ENCODE measurements at regions not wholly inside any gene's neighbourhood (a gene's known extent, or its start where the extent isn't known, plus 50 kb on each side); places are given as distances from the start of the nearest gene placed in this dataset.
"Not testable (repeated sequence)": the region's sequence is repeated elsewhere in the genome, so short reads cannot be mapped to it uniquely, and the experiment has no call there.

GRCh38 chr7:123321578-123321977 lies 121.8 kb upstream of the SLC13A1 start:
- DNase-seq: not testable (repeated sequence)

- DNase-seq: no peak
Measured at GRCh38 chr7:123319911-123320310, 120.1 kb upstream of the SLC13A1 start.

DNA sequence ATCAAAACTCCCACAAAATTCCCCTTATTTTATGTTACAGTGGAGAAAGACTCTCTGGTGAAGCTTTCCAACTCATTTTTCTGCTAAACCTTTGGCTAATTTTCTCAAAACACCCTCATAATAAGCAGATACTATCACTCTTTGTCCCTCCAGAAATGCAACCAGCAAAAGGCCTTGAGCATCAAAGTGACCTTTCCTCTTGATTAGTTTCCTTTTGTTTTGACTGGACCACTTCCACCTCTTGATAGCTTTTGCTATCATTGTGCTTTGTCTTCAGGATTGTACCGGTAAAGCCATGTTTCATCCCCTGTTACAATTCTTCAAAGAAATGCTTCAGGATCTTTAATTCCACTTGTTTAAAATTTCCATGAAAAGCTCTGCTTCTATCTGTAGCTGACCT lies 115.1 kb upstream of the SLC13A1 start:
- DNase-seq: no peak

DNA sequence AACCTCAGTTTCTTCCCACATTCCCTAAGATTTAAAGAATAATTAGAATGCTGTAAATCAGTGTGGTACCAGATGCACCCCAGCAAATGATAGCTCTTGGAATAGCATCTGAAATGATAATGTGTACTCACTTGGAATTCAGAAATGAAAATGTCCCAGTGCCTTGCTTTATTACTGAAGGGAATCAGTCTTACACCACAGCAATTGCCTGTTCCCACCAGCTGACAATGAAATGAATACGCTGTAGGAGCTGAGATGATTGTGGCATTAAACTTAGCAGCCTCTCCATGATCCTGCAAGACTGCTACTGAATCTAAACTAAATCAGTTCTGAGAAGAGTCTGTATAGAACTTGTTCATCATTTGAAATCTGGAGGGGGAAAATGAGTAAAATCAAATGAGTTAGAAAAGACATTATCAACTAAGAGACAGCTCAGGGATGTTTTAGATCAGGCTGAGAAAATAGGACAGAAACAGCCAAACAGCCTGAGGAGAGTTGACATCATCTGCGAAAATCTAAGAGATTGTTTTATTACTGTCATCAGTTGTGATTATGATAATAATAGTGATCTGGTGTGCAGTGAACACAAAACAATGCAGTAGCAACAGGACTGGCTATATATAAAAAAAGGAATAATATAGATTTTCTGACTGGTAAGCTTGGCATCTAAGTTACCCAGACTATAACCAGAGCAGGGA lies 108.6 kb upstream of the SLC13A1 start:
- no peak for DNase-seq

- DNase-seq: no peak
Measured at GRCh38 chr7:123305840-123306375, 106.1 kb upstream of the SLC13A1 start.

GRCh38 chr7:123303926-123304325 lies 104.2 kb upstream of the SLC13A1 start:
- DNase-seq: no peak

GRCh38 chr7:123296965-123297364 lies 97.2 kb upstream of the SLC13A1 start:
- DNase-seq: no peak

DNA sequence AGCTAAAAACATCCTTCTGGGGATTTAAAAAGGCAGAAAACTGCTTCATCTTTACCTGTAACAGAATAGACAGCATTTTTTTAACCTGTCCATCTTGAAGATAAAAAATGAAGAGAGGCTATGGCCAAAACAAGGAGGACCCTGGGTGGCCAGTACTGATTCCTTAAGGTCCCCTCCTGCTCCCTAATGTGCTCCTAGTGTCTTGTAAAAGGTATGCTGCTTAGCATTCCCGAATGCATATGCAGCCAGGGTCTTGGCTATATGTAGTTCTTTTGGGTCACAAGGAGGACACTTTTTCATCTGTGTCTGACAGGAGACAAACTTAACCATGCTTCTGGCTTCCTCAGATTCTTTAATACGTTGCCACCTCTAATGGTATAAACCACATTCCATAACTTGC lies 93.9 kb upstream of the SLC13A1 start:
- no peak for DNase-seq

- DNase-seq: no peak
Measured at GRCh38 chr7:123292227-123292626, 92.5 kb upstream of the SLC13A1 start.

DNA sequence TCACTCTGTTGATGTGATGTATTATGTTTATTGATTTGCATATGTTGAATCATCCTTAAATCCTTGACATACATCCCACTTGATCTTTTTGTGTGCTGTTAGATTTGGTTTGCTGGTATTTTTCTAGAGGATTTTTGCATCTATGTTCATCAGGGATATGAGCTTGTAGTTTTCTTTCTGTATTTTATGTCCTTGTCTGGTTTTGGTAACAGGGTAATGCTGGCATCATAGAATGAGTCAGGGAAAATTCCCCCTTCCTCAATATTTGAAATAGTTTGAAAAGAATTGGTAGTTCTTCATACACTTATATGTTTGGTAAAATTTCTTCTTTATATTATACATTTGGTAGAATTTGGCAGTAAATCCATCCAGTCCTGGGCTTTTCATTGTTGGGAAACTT lies 89.4 kb upstream of the SLC13A1 start:
- no peak for DNase-seq

GRCh38 chr7:123285076-123285700 lies 85.4 kb upstream of the SLC13A1 start:
- DNase-seq: no peak

- no peak for DNase-seq
Measured at GRCh38 chr7:123283373-123283772, 83.6 kb upstream of the SLC13A1 start.

DNA sequence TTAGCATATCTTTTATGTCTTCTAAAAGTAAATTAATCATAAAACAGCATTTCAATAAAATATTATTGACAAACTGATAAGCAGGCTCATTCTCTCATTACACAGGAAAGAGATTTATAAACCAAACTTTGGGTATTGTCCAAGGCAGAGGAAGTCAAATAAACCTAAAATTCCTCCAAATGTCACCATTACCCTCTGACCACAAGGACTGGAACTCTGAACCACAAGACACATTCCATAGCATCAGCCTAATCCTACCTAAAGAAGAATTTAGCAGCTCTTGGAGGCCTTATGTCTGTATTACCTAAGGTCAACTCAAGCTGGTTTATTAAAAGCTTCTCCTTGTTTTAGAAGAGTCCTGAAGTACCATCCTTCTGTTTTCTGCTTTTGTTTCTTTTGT lies 82.4 kb upstream of the SLC13A1 start:
- no peak for DNase-seq

GRCh38 chr7:123279949-123280348 lies 80.2 kb upstream of the SLC13A1 start:
- no peak for DNase-seq

GRCh38 chr7:123275036-123275753 lies 75.4 kb upstream of the SLC13A1 start:
- no peak for DNase-seq

DNA sequence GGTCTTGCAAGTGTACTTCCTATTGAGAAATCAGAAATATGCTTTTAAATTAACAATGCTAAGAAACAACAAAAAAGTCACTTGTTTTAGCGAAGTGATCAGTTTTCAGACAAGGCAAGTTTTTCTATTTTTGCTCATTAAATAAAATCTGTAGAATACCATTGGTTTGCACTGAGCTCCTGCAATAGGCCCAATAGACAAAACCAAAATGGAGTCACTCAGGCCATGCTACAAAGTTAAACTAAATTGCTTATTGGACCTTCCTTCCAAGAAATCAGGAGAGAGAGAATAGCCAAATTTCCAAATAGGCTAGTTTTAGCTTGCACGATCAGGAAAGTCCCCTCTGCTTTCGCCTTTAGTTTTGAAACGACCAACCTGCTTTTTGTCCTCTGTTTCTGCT lies 73.4 kb upstream of the SLC13A1 start:
- no peak for DNase-seq

DNA sequence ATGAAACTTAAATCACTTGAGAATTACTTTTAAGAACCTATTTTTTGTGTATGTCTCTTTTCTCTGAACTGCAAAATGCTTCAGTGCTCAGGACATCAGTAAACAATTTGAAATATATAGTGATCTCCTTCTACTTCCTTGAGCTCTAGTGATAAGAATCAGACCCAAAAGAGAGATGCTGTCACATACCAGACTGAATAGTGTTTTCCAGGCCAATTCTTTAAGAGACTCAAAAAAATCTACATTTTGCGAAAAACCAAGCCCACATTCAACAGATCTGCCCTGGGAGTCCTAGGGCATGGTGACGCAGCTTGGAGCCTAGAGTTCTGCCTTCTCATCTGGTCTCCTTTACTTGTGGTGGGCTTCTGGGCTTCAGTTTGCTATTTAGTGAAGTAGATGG lies 72.1 kb upstream of the SLC13A1 start:
- no peak for DNase-seq

GRCh38 chr7:123271231-123271630 lies 71.5 kb upstream of the SLC13A1 start:
- DNase-seq: no peak

- DNase-seq: no peak
Measured at GRCh38 chr7:123270570-123270969, 70.8 kb upstream of the SLC13A1 start.

- no peak for DNase-seq
Measured at GRCh38 chr7:123265853-123266252, 66.1 kb upstream of the SLC13A1 start.

DNA sequence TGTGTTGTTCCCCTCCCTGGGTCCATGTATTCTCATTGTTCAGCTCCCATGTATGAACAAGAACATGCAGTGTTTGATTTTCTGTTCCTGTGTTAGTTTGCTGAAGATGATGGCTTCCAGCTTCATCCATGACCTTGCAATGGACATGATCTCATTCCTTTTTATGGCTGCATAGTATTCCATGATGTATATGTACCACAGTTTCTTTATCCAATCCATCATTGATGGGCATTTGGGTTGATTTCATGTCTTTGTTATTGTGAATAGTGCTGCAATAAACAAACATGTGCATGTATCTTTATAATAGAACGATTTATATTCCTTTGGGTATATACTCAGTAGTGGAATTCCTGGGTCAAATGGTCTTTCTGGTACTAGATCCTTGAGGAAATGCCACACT lies 65.1 kb upstream of the SLC13A1 start:
- not testable (repeated sequence) for DNase-seq

- DNase-seq: peak; percentile 61
Measured at GRCh38 chr7:123260428-123260960, 60.7 kb upstream of the SLC13A1 start.

GRCh38 chr7:123259759-123260158 lies 60.0 kb upstream of the SLC13A1 start:
- DNase-seq: peak; percentile 69

All from COR-L47 (cell line).